Left ventricle myocardium superior (tissue), 1 donor: ENCODE measurements at regions not wholly inside any gene's neighbourhood (a gene's known extent, or its start where the extent isn't known, plus 50 kb on each side); places are given as distances from the start of the nearest gene placed in this dataset.

Experiments used
- ATAC-seq: fragments of 200-7000 bp; cut with Tn5 transposase; one replicate; pipeline ENCODE4 v1.9.1; 2020; ENCODE audit warnings: mild to moderate bottlenecking, moderate library complexity
- DNase-seq: peaks from one replicate; pipeline ENCODE4 v3.0.0-alpha.2; 2020
- intact Hi-C: fragments of 100-400 bp; cut with micrococcal nuclease; formaldehyde crosslinking; loops from one replicate; pipeline ENCODE4 v1.11.0; 2022
- donor health status: DM: no; HTN: yes; CAD: no; lungs with severe emphysema.

- intact Hi-C loops: no loop called here
- ATAC-seq (no peak), DNase-seq (no peak)
Measured at GRCh38 chr7:80357530-80357929, 154.3 kb downstream of the GNAT3 start.

- intact Hi-C loops: no loop called here
- DNase-seq: no peak
- no peak for ATAC-seq
Measured at GRCh38 chr7:80350430-80350829, 161.4 kb downstream of the GNAT3 start.

- DNase-seq (no peak), ATAC-seq (peak; percentile 58)
- intact Hi-C loops: no loop called here
Measured at GRCh38 chr7:80348223-80348622, 163.6 kb downstream of the GNAT3 start.

GRCh38 chr7:80347173-80347572, 164.7 kb downstream of the GNAT3 start:
- ATAC-seq: peak; percentile 85
- intact Hi-C loops: no loop called here

GRCh38 chr7:80346704-80347103, 165.2 kb downstream of the GNAT3 start:
- ATAC-seq (peak; percentile 64), DNase-seq (no peak)
- intact Hi-C loops: no loop called here

More at GRCh38 chr7:80347173-80347572, 164.7 kb downstream of the GNAT3 start:
- DNase-seq: no peak

GRCh38 chr7:80335511-80336231, 176.2 kb downstream of the GNAT3 start:
- DNase-seq (no peak), ATAC-seq (peak; percentile 53)
- intact Hi-C loops: no loop called here

GRCh38 chr7:80334908-80335307, 177.0 kb downstream of the GNAT3 start:
- ATAC-seq (peak; percentile 79), DNase-seq (no peak)
- intact Hi-C loops: no loop called here

- DNase-seq: no peak
- ATAC-seq: no peak
- intact Hi-C loops: no loop called here
Measured at GRCh38 chr7:80334196-80334595, 177.7 kb downstream of the GNAT3 start.

GRCh38 chr7:80333040-80333439, 178.8 kb downstream of the GNAT3 start:
- DNase-seq: no peak
- intact Hi-C loops: no loop called here
- no peak for ATAC-seq

GRCh38 chr7:80330434-80330833, 181.4 kb downstream of the GNAT3 start:
- no peak for ATAC-seq
- DNase-seq: no peak
- intact Hi-C loops: no loop called here

- DNase-seq (no peak), ATAC-seq (no peak)
- intact Hi-C loops: no loop called here
Measured at GRCh38 chr7:80324032-80324431, 187.8 kb downstream of the GNAT3 start.

GRCh38 chr7:80319461-80319860, 184.8 kb downstream of the GNAI1 start:
- no peak for ATAC-seq
- DNase-seq: no peak
- intact Hi-C loops: no loop called here

GRCh38 chr7:80318081-80318480, 183.4 kb downstream of the GNAI1 start:
- DNase-seq (no peak), ATAC-seq (no peak)
- intact Hi-C loops: no loop called here

GRCh38 chr7:80316811-80317210, 182.2 kb downstream of the GNAI1 start:
- intact Hi-C loops: no loop called here
- ATAC-seq (no peak), DNase-seq (no peak)

GRCh38 chr7:80313716-80314115, 179.1 kb downstream of the GNAI1 start:
- ATAC-seq (no peak), DNase-seq (no peak)
- intact Hi-C loops: no loop called here

- intact Hi-C loops: no loop called here
- DNase-seq (no peak), ATAC-seq (no peak)
Measured at GRCh38 chr7:80313067-80313626, 178.5 kb downstream of the GNAI1 start.

- DNase-seq (no peak), ATAC-seq (peak; percentile 43)
- intact Hi-C loops: no loop called here
Measured at GRCh38 chr7:80312139-80312661, 177.6 kb downstream of the GNAI1 start.

GRCh38 chr7:80311313-80311712, 176.7 kb downstream of the GNAI1 start:
- no peak for ATAC-seq
- no peak for DNase-seq
- intact Hi-C loops: no loop called here

- no peak for ATAC-seq
- intact Hi-C loops: no loop called here
- no peak for DNase-seq
Measured at GRCh38 chr7:80309971-80310549, 175.4 kb downstream of the GNAI1 start.

- intact Hi-C loops: no loop called here
- DNase-seq (no peak), ATAC-seq (no peak)
Measured at GRCh38 chr7:80309377-80309776, 174.7 kb downstream of the GNAI1 start.
